ENCODE measurements at regions not wholly inside any gene's neighbourhood (a gene's known extent, or its start where the extent isn't known, plus 50 kb on each side); places are given as distances from the start of the nearest gene placed in this dataset.

DNA sequence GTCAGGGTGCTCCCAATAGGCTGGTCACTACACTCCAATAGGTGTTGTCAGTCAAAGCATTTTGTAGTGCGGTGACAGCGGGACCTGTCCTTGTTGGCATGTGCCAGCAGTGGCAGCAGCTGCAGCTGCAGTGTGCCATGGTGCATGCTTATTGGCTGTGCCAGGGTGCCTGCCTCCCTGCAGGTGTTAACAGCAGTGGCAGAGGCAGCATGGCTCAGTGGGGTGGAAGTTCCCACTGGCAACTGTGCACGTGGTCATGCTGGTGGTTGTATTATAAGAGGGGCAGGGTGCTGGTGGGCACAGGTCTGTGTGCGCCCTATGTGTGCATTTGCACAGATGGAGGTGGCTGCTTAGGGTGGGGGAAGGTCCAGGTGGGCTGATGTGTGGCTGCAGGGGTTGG is 133.7 kb upstream of the EDIL3 start:
- TF ChIP-seq, protein P1, sequence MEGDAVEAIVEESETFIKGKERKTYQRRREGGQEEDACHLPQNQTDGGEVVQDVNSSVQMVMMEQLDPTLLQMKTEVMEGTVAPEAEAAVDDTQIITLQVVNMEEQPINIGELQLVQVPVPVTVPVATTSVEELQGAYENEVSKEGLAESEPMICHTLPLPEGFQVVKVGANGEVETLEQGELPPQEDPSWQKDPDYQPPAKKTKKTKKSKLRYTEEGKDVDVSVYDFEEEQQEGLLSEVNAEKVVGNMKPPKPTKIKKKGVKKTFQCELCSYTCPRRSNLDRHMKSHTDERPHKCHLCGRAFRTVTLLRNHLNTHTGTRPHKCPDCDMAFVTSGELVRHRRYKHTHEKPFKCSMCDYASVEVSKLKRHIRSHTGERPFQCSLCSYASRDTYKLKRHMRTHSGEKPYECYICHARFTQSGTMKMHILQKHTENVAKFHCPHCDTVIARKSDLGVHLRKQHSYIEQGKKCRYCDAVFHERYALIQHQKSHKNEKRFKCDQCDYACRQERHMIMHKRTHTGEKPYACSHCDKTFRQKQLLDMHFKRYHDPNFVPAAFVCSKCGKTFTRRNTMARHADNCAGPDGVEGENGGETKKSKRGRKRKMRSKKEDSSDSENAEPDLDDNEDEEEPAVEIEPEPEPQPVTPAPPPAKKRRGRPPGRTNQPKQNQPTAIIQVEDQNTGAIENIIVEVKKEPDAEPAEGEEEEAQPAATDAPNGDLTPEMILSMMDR (IDR thresholded peaks at IDR 0.05; ENCODE audit: insufficient read depth, low read length), result no peak
- DNase-seq (ENCODE audit: low read depth), result no peak
- H3K4me3 ChIP-seq (ENCODE audit: low read depth, low read length), result no peak overlapping the region

DNA sequence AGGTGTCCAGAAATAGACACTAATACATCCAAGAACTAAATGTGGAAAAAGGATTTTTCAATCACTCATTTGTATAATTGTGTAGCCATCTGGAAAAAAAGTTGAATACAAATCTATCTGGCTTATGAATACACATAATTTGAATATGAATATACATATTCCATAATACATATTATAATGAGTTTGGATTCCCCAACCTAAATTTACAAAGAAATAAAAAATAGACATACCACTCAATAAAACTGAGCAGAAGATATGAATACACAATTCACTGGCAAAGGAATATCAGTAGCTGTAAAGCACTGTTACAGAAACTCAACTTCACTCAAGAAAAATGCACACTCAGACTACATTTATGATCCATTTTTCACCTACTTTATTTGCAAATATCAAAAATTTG is 121.9 kb upstream of the EDIL3 start:
- no peak overlapping the region for H3K4me3 ChIP-seq (ENCODE audit: low read depth, low read length)
- DNase-seq (ENCODE audit: low read depth), result no peak
- TF ChIP-seq, protein P1 (IDR thresholded peaks at IDR 0.05; ENCODE audit: insufficient read depth, low read length), result no peak

DNA sequence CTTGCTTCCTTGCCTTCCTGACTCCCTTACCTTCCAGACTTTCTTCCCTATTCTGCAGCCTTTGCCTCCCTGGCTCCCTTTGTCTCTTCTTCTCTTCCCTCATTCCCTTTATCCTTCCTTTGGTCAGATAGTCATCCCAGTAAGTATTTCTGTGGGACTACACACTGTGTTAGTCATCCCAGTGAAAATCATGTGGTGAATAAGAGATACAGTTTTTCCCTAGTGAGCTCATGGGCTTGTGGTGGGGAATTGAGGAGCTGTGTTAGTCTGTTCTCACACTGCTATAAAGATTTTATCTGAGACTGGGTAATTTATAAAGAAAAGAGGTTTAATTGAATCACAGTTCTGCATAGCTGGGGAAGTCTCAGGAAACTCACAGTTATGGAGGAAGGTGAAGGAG is 109.8 kb upstream of the EDIL3 start:
- H3K4me3 ChIP-seq (ENCODE audit: low read depth, low read length), result no peak overlapping the region
- peak; percentile 63 for DNase-seq (ENCODE audit: low read depth)
- TF ChIP-seq, protein P1 (IDR thresholded peaks at IDR 0.05; ENCODE audit: insufficient read depth, low read length), result no peak

DNA sequence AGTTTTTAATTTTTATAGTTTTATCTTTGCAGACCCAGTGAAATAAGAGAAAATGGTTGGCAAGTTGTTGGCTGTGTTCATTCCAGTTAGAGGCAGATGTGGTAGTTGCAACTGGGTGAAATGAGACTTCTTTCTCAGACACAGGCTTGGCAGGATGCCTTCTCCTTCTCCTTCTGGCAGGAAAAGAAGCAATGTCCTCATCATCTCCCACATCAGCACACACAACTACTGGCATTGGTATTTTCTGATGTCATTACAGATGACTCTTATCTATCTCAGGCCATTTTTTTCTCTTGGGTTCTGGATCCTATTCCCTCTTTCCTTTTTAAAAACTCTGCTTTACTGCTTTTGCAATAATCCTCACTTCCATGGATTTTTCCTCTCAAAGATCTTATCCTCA is 103.3 kb upstream of the EDIL3 start:
- TF ChIP-seq, protein P1 (IDR thresholded peaks at IDR 0.05; ENCODE audit: insufficient read depth, low read length), result no peak
- DNase-seq (ENCODE audit: low read depth), result peak; percentile 96

DNA sequence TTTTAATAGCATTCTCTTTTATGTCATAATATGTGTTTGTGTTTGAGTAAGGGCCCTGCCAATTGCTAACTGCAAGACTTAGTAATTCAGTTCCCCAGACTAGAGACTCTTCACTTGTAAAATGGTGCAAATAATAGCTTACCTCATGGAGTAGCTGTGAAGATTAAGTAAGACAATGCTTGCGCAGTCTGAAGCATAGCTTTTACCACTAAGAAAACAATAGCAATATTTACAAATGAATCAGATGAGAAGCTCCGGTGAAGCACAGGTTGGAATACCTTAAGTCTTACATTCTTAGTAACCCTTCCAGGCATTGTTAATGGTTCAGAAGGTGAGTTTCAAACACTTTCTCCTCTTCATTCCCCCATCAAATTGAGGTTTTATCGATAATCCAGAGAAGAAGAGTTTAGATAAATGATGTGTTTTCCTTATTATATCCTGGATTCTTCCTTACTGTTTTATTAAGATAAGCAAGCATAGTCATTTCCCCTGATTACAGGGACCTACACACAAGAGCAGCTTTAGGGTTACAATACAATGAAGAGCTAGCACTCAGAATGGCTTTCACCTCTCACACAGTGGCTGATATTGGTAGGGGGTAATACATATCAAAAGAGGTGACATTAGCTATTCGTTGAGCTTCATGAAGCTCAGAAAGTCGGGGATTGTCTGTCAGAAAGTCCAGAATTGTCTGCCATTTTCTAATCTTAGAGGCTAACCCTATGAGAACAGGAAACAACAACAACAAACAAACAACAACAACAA is 96.4 kb upstream of the EDIL3 start:
- no peak overlapping the region for H3K4me3 ChIP-seq (ENCODE audit: low read depth, low read length)
- DNase-seq (ENCODE audit: low read depth), result no peak
- TF ChIP-seq, protein P1 (IDR thresholded peaks at IDR 0.05; ENCODE audit: insufficient read depth, low read length), result no peak

More for the DNA sequence above, 103.3 kb upstream of the EDIL3 start:
- H3K4me3 ChIP-seq (ENCODE audit: low read depth, low read length), result no peak overlapping the region

DNA sequence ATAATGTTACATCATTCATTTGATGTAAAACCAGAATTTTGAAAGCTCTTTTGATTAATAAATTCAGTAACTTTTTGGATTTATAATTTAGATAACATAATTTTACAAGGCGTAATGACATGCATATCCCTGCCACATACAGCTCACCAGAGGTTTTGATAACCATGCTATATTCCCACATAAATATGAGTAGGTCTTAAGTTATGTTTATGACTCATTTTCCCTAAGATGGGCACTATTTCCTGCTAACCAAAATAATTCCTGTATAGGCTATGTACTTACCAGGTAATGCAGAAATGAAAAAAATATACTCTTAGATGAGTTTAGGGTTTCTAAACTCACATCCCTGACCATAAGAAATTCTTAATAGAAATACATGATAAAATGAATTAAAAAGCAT is 93.9 kb upstream of the EDIL3 start:
- DNase-seq (ENCODE audit: low read depth), result no peak
- TF ChIP-seq, protein P1 (IDR thresholded peaks at IDR 0.05; ENCODE audit: insufficient read depth, low read length), result no peak
- H3K4me3 ChIP-seq (ENCODE audit: low read depth, low read length), result no peak overlapping the region

DNA sequence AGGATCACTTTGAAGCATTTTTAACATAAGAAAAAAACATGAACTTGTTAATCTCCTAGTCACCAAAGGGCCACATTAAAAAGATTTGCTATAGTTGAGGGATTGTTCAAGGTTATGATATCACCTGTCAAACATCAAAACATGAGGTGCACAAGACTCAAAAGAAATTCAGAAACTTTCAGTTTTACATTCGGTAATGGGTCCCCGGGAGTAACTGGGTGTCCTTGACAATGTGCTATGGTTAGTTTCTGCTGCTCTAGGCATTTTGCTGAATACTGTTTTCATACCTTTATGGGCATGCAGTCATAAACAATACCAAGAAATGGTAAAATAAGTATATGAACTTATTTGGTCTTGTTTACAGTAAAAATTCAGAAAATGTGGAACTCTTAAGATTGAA is 92.8 kb upstream of the EDIL3 start:
- TF ChIP-seq, protein P1 (IDR thresholded peaks at IDR 0.05; ENCODE audit: insufficient read depth, low read length), result no peak
- no peak overlapping the region for H3K4me3 ChIP-seq (ENCODE audit: low read depth, low read length)
- DNase-seq (ENCODE audit: low read depth), result no peak
